Upper lobe of left lung (tissue), 4 donors: ENCODE measurements at regions not wholly inside any gene's neighbourhood (a gene's known extent, or its start where the extent isn't known, plus 50 kb on each side); places are given as distances from the start of the nearest gene placed in this dataset.

Source experiments
- EP300 ChIP-seq, 4 donors: sonication (generic); formaldehyde crosslinking; IDR thresholded peaks; one replicate each; pipeline ENCODE4 v1.5.1; 2017; ENCODE audit warnings: antibody characterized with exemption in 4 of 4, control low read depth in 2 of 4
- TF ChIP-seq, protein P1 (sequence below), 6 experiments: fragments of 450-650 bp in 4 of 6; fragments of 200-600 bp in 2 of 6; sonication (generic) in 2 of 6; IDR thresholded peaks; one replicate each; pipeline ENCODE4 v1.5.1; 2016 to 2019; ENCODE audit warnings: antibody characterized with exemption in 6 of 6

DNA sequence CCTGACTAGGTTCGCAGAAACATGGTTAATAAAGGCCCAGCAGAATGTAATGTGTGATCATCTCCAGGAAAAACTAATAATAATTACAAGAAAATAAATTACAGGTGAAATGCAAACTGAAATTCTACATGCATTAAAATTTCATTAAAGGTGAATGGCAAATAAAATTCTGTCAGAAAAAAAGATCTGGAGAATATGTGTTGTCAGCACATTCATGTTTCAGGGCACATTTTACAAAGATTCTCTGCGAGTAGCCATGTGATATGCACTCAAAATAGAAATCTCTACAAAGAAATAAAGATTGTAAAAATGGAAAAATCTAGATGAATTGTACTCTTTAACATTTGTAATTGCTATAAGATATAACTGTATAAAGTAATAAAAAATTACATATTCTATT is 765.2 kb downstream of the TMEM121 start:
- TF ChIP-seq EP300 (IDR thresholded peaks at IDR 0.05): no peak
- TF ChIP-seq, protein P1, sequence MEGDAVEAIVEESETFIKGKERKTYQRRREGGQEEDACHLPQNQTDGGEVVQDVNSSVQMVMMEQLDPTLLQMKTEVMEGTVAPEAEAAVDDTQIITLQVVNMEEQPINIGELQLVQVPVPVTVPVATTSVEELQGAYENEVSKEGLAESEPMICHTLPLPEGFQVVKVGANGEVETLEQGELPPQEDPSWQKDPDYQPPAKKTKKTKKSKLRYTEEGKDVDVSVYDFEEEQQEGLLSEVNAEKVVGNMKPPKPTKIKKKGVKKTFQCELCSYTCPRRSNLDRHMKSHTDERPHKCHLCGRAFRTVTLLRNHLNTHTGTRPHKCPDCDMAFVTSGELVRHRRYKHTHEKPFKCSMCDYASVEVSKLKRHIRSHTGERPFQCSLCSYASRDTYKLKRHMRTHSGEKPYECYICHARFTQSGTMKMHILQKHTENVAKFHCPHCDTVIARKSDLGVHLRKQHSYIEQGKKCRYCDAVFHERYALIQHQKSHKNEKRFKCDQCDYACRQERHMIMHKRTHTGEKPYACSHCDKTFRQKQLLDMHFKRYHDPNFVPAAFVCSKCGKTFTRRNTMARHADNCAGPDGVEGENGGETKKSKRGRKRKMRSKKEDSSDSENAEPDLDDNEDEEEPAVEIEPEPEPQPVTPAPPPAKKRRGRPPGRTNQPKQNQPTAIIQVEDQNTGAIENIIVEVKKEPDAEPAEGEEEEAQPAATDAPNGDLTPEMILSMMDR (IDR thresholded peaks at IDR 0.05): no peak
